GM23248 (cell line): ENCODE measurements at regions not wholly inside any gene's neighbourhood (a gene's known extent, or its start where the extent isn't known, plus 50 kb on each side); places are given as distances from the start of the nearest gene placed in this dataset.

Experiments
- EZH2 ChIP-seq: fragments of 200-600 bp; sonication (generic); IDR thresholded peaks from 2 replicates; pipeline ENCODE4 v1.6.1; 2018; ENCODE audit warnings: antibody characterized with exemption, mild to moderate bottlenecking; ENCODE audit not compliant: insufficient read depth, poor library complexity, severe bottlenecking
- EZH2phosphoT487 ChIP-seq: fragments of 200-600 bp; sonication (generic); IDR thresholded peaks from 2 replicates; pipeline ENCODE4 v1.6.1; 2018; ENCODE audit warnings: antibody characterized with exemption, moderate library complexity, mild to moderate bottlenecking, low read depth; ENCODE audit not compliant: insufficient read depth

GRCh38 chr13:72462166-72462565 lies 265.3 kb downstream of the MZT1 start:
- TF ChIP-seq EZH2phosphoT487 (no peak), EZH2 (no peak)
